ENCODE measurements at regions not wholly inside any gene's neighbourhood (a gene's known extent, or its start where the extent isn't known, plus 50 kb on each side); places are given as distances from the start of the nearest gene placed in this dataset.

DNA sequence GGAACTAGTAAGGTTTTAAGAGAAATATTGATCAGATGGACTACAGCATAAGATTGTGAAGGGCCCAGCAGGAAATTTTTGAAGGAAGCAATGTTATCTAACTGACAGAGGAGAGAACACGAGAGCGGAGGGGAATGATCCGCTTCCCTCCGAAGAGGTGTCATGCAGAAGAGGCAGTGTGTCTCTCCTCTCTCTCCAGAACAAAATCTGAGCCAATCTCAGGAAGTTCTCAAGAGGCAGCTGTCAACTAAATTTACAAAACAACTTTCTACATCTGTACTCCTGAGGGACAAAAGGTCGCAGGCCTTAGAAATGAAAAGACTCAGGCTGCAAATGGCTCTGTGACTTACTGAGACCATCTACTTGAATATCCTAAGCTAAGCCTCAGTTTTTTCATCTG is 224.6 kb upstream of the CDH5 start:
- H3K27me3 ChIP-seq (ENCODE audit: control insufficient read depth, insufficient read depth, low read length), result no peaks in the 10 kb centered on the region; the same call in 1 of the 2 replicates
- no peak for DNase-seq (ENCODE audit: low read depth)
- H3K4me3 ChIP-seq (ENCODE audit: low read depth, low read length), result no peak overlapping the region
- no peak for TF ChIP-seq CTCF (IDR thresholded peaks at IDR 0.05; ENCODE audit: insufficient read depth, low read depth, low read length)
- ChIA-PET POLR2A (no interaction called here), CTCF (interaction anchor here (0.8 kb wide), 1 partner anchor 9 kb away, joined by 3 read pairs; no protein-coding TSS in a partner anchor)
- H3K36me3 ChIP-seq (ENCODE audit: control insufficient read depth, insufficient read depth, low read length), result no peaks in the 10 kb centered on the region

DNA sequence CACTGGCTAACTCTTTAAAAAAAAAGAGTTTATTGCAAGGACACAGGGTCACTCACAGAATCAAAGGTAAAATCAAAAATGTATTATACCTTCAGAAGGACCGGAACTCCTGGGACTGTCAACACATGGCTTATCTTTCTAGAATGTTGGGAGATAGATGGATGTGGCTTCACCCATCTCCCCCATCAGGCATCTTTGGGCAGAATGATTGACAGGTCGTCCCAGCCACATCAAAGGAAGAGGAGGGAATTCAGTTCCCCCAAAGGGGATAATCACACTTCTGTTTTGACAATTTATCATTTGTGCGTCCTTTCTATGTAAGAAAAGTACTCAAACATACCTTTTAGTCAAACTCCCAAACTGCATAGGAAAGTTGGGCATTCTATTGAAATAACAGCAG is 228.6 kb upstream of the CDH5 start:
- Histone ChIP-seq H3K36me3 (ENCODE audit: control insufficient read depth, insufficient read depth, low read length) (no peaks in the 10 kb centered on the region), H3K27me3 (ENCODE audit: control insufficient read depth, insufficient read depth, low read length) (no peaks in the 10 kb centered on the region; the same call in 1 of the 2 replicates), H3K4me3 (ENCODE audit: low read depth, low read length) (no peak overlapping the region)
- DNase-seq (ENCODE audit: low read depth), result no peak
- TF ChIP-seq CTCF (IDR thresholded peaks at IDR 0.05; ENCODE audit: insufficient read depth, low read depth, low read length), result no peak
- CTCF ChIA-PET, result interaction anchor here (1.0 to 1.1 kb wide), 2 partner anchors 18 to 47 kb away, joined by 4 read pairs; no protein-coding TSS in a partner anchor
- POLR2A ChIA-PET, result no interaction called here

GRCh38 chr16:66136841-66137240 is 229.7 kb upstream of the CDH5 start:
- ChIA-PET POLR2A (no interaction called here), CTCF (interaction anchor here (1.0 to 1.1 kb wide), 2 partner anchors 19 to 46 kb away, joined by 4 read pairs; no protein-coding TSS in a partner anchor)
- Histone ChIP-seq H3K27me3 (ENCODE audit: control insufficient read depth, insufficient read depth, low read length) (no peaks in the 10 kb centered on the region; the same call in 1 of the 2 replicates), H3K4me3 (ENCODE audit: low read depth, low read length) (no peak overlapping the region), H3K36me3 (ENCODE audit: control insufficient read depth, insufficient read depth, low read length) (no peaks in the 10 kb centered on the region)
- no peak for TF ChIP-seq CTCF (IDR thresholded peaks at IDR 0.05; ENCODE audit: insufficient read depth, low read depth, low read length)
- no peak for DNase-seq (ENCODE audit: low read depth)

DNA sequence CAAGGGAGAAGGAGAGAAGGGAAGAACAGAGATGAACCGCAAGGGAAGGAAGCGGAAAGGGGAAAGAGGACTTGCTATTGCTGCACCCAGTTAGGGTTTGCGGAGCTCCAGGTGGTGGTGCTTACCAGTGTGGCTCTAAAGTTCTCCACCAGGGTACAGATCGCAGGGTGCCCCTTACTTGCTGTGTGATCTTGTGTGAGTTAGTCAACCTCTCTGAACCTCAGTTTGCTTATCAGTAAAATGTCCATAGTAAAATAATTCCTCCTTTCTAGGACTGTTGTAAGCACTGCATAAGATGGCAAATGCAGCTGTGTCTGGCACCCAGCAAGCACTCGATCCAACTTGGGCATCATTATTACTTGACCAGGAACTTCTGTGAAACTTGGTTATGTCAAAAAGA is 230.7 kb upstream of the CDH5 start:
- ChIA-PET POLR2A (interaction anchor here (1.1 kb wide), 1 partner anchor 17 kb away, joined by 3 read pairs; no protein-coding TSS in a partner anchor), CTCF (interaction anchor here (0.9 to 1.0 kb wide), 3 partner anchors 17 to 220 kb away, joined by 3 read pairs; no protein-coding TSS in a partner anchor)
- TF ChIP-seq CTCF (IDR thresholded peaks at IDR 0.05; ENCODE audit: insufficient read depth, low read depth, low read length), result no peak
- no peak for DNase-seq (ENCODE audit: low read depth)
- H3K36me3 ChIP-seq (ENCODE audit: control insufficient read depth, insufficient read depth, low read length), result no peaks in the 10 kb centered on the region
- H3K4me3 ChIP-seq (ENCODE audit: low read depth, low read length), result no peak overlapping the region
- no peaks in the 10 kb centered on the region for H3K27me3 ChIP-seq (ENCODE audit: control insufficient read depth, insufficient read depth, low read length)

GRCh38 chr16:66135421-66135831 is 231.1 kb upstream of the CDH5 start:
- DNase-seq (ENCODE audit: low read depth), result no peak
- CTCF ChIA-PET, result interaction anchor here (0.9 to 1.0 kb wide), 3 partner anchors 17 to 220 kb away, joined by 3 read pairs; no protein-coding TSS in a partner anchor

More at GRCh38 chr16:66135421-66135831, 231.1 kb upstream of the CDH5 start:
- Histone ChIP-seq H3K36me3 (ENCODE audit: control insufficient read depth, insufficient read depth, low read length) (no peaks in the 10 kb centered on the region), H3K27me3 (ENCODE audit: control insufficient read depth, insufficient read depth, low read length) (no peaks in the 10 kb centered on the region), H3K4me3 (ENCODE audit: low read depth, low read length) (no peak overlapping the region)
- TF ChIP-seq CTCF (IDR thresholded peaks at IDR 0.05; ENCODE audit: insufficient read depth, low read depth, low read length), result no peak
- POLR2A ChIA-PET, result interaction anchor here (1.1 kb wide), 1 partner anchor 17 kb away, joined by 3 read pairs; no protein-coding TSS in a partner anchor
